Ovary (tissue), 1 donor: ENCODE measurements at regions not wholly inside any gene's neighbourhood (a gene's known extent, or its start where the extent isn't known, plus 50 kb on each side); places are given as distances from the start of the nearest gene placed in this dataset.

Source experiments
- EP300 ChIP-seq: sonication (generic); formaldehyde crosslinking; IDR thresholded peaks from one replicate; pipeline ENCODE4 v1.6.1; 2017; ENCODE audit warnings: antibody characterized with exemption
- POLR2A ChIP-seq: fragments of 450-650 bp; IDR thresholded peaks from one replicate; pipeline ENCODE4 v1.6.1; 2017; ENCODE audit warnings: antibody characterized with exemption, mild to moderate bottlenecking, moderate library complexity

GRCh38 chr16:85525420-85526184, 87.5 kb upstream of the GSE1 start:
- TF ChIP-seq EP300 (no peak), POLR2A (no peak)
